Type B pancreatic cell (in vitro differentiated cells): ENCODE measurements at regions not wholly inside any gene's neighbourhood (a gene's known extent, or its start where the extent isn't known, plus 50 kb on each side); places are given as distances from the start of the nearest gene placed in this dataset.
A peak's percentile ranks its signal among the peaks of the same experiment; 100 is the strongest.

Source experiments
- DNase-seq: peaks from one replicate; pipeline ENCODE4 v3.0.0; 2021; ENCODE audit warnings: mixed read lengths; ENCODE audit not compliant: unreplicated experiment; ENCODE audit errors: extremely low spot score
- H3K27ac Mint-ChIP-seq: 2 replicates; pipeline ENCODE4 v1.8.0; 2021; ENCODE audit warnings: mild to moderate bottlenecking, mixed read lengths
- H3K27me3 Mint-ChIP-seq: 2 replicates; pipeline ENCODE4 v1.8.0; 2021; ENCODE audit warnings: mixed read lengths
- H3K36me3 Mint-ChIP-seq: 2 replicates; pipeline ENCODE4 v1.8.0; 2021; ENCODE audit warnings: mixed read lengths
- H3K4me1 Mint-ChIP-seq: one replicate; pipeline ENCODE4 v1.8.0; 2021; ENCODE audit warnings: mixed read lengths; ENCODE audit not compliant: unreplicated experiment
- H3K4me3 Mint-ChIP-seq: 2 replicates; pipeline ENCODE4 v1.8.0; 2021; ENCODE audit warnings: mild to moderate bottlenecking, mixed read lengths
- H3K9me3 Mint-ChIP-seq: 2 replicates; pipeline ENCODE4 v1.8.0; 2021; ENCODE audit warnings: mixed read lengths
- TF ChIP-seq, protein P1 (sequence below): fragments of 200-600 bp; sonication (generic); conservative IDR thresholded peaks from 2 replicates; pipeline ENCODE4 v1.5.0; 2021; ENCODE audit warnings: antibody characterized with exemption, mild to moderate bottlenecking

GRCh38 chr3:44106756-44107155 lies 134.9 kb upstream of the TOPAZ1 start:
- DNase-seq: no peak
- H3K4me3 Mint-ChIP-seq: no peak overlapping the region
- peaks cover 20% of the 10 kb centered on the region for H3K4me1 Mint-ChIP-seq
- no peaks in the 10 kb centered on the region for H3K9me3 Mint-ChIP-seq
- H3K27ac Mint-ChIP-seq: no peak overlapping the region
- peaks cover 37% of the 10 kb centered on the region for H3K27me3 Mint-ChIP-seq
- H3K36me3 Mint-ChIP-seq: no peaks in the 10 kb centered on the region
- TF ChIP-seq, protein P1, sequence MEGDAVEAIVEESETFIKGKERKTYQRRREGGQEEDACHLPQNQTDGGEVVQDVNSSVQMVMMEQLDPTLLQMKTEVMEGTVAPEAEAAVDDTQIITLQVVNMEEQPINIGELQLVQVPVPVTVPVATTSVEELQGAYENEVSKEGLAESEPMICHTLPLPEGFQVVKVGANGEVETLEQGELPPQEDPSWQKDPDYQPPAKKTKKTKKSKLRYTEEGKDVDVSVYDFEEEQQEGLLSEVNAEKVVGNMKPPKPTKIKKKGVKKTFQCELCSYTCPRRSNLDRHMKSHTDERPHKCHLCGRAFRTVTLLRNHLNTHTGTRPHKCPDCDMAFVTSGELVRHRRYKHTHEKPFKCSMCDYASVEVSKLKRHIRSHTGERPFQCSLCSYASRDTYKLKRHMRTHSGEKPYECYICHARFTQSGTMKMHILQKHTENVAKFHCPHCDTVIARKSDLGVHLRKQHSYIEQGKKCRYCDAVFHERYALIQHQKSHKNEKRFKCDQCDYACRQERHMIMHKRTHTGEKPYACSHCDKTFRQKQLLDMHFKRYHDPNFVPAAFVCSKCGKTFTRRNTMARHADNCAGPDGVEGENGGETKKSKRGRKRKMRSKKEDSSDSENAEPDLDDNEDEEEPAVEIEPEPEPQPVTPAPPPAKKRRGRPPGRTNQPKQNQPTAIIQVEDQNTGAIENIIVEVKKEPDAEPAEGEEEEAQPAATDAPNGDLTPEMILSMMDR: no peak

DNA sequence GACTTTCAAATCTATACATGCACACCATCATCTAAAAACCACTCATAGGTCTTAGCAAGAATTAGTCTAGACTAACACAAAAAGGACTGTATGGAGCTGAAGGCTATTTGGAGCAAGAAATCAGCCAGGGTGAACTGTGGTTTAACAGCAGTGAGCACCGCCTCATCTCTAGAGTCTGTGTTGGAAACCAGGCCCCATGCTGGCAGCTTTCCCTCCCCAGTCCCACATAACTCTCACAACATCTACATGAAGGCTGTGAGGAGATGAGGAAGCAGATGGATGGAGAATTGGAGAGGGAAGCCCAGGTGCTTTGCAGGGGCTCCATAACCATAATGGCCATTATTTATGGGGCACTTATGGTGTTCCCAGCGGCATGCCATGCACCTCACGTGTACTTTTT lies 133.2 kb upstream of the TOPAZ1 start:
- Mint-ChIP-seq H3K27ac (no peak overlapping the region), H3K4me3 (no peak overlapping the region), H3K4me1 (peaks cover 20% of the 10 kb centered on the region), H3K27me3 (peaks cover 20% of the 10 kb centered on the region), H3K9me3 (no peaks in the 10 kb centered on the region), H3K36me3 (no peaks in the 10 kb centered on the region)
- DNase-seq: no peak
- TF ChIP-seq, protein P1: no peak

GRCh38 chr3:44109771-44110361 lies 131.8 kb upstream of the TOPAZ1 start:
- Mint-ChIP-seq H3K27ac (no peak overlapping the region), H3K4me1 (peaks cover 19% of the 10 kb centered on the region), H3K27me3 (peaks cover 19% of the 10 kb centered on the region), H3K4me3 (no peak overlapping the region), H3K9me3 (no peaks in the 10 kb centered on the region), H3K36me3 (no peaks in the 10 kb centered on the region)
- DNase-seq: no peak
- TF ChIP-seq, protein P1: no peak

DNA sequence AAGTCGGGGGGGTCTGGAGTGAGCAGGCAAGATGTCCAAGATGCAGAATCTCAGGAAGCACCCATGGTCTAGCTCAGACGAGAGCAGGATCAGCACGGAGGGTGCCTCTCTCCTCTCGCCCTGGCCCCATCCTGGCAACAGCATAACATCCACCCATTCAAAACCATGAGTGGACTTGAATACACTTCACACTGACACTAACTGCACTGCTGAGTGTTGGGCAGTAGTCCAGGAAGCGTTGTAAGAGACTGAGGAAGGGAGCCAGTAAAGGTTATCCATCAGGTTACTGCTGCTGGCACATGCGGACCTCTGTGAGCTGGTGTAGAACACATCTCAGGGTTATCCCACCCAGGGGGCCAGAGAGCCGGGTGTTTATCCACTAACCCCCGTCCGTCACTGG lies 131.0 kb upstream of the TOPAZ1 start:
- H3K9me3 Mint-ChIP-seq: no peaks in the 10 kb centered on the region
- peaks cover 17% of the 10 kb centered on the region for H3K4me1 Mint-ChIP-seq
- TF ChIP-seq, protein P1: no peak
- H3K27me3 Mint-ChIP-seq: peaks cover 16% of the 10 kb centered on the region
- H3K27ac Mint-ChIP-seq: no peak overlapping the region
- no peak for DNase-seq
- no peaks in the 10 kb centered on the region for H3K36me3 Mint-ChIP-seq
- H3K4me3 Mint-ChIP-seq: no peak overlapping the region

- H3K4me3 Mint-ChIP-seq: no peak overlapping the region
- no peaks in the 10 kb centered on the region for H3K36me3 Mint-ChIP-seq
- peaks cover 9% of the 10 kb centered on the region for H3K4me1 Mint-ChIP-seq
- TF ChIP-seq, protein P1: no peak
- no peak for DNase-seq
- H3K27me3 Mint-ChIP-seq: peaks cover 22% of the 10 kb centered on the region
- H3K27ac Mint-ChIP-seq: no peak overlapping the region
- no peaks in the 10 kb centered on the region for H3K9me3 Mint-ChIP-seq
Observed at GRCh38 chr3:44111482-44111881, 130.2 kb upstream of the TOPAZ1 start.

- Mint-ChIP-seq H3K4me1 (no peaks in the 10 kb centered on the region), H3K27ac (no peak overlapping the region), H3K27me3 (peaks cover 25% of the 10 kb centered on the region), H3K9me3 (no peaks in the 10 kb centered on the region), H3K4me3 (no peak overlapping the region), H3K36me3 (no peaks in the 10 kb centered on the region)
- TF ChIP-seq, protein P1: peak; percentile 66
- no peak for DNase-seq
Observed at GRCh38 chr3:44114142-44114541, 127.5 kb upstream of the TOPAZ1 start.
